Body of pancreas (tissue), 4 donors: ENCODE measurements at regions not wholly inside any gene's neighbourhood (a gene's known extent, or its start where the extent isn't known, plus 50 kb on each side); places are given as distances from the start of the nearest gene placed in this dataset.
"Not testable (repeated sequence)": the region's sequence is repeated elsewhere in the genome, so short reads cannot be mapped to it uniquely, and the experiment has no call there.

Experiments
- POLR2A ChIP-seq, 3 donors: fragments of 450-650 bp; IDR thresholded peaks; one replicate each; pipeline ENCODE4 v1.6.1; 2016; ENCODE audit warnings: antibody characterized with exemption in 3 of 3, mild to moderate bottlenecking in 2 of 3
- TF ChIP-seq, protein P1 (sequence below), 7 experiments: fragments of 450-650 bp in 4 of 7; fragments of 200-600 bp in 3 of 7; sonication (generic) in 3 of 7; IDR thresholded peaks; one replicate each; pipeline ENCODE4 v1.5.1; 2016 to 2019; ENCODE audit warnings: antibody characterized with exemption in 7 of 7

DNA sequence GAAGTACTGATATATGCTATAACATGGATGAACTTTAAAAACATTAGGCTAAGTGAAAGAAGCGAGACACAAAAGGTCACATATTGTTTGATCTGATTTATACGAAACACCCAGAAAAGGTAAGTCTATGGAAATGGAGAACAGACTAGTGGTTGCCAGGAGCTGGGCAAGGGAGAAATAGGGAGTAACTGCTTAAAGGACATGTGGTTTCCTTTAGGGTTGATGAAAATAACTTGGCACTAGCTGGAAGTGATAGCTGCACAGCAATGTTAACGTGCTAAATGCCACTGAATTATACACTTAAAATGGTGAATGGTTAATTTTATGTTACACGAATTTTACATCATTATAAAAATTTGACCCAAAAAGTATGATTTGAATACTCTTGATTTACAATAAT lies 147.7 kb downstream of the SPATA31A1 start:
- TF ChIP-seq POLR2A (IDR thresholded peaks at IDR 0.05) = not testable (repeated sequence)
- TF ChIP-seq, protein P1, sequence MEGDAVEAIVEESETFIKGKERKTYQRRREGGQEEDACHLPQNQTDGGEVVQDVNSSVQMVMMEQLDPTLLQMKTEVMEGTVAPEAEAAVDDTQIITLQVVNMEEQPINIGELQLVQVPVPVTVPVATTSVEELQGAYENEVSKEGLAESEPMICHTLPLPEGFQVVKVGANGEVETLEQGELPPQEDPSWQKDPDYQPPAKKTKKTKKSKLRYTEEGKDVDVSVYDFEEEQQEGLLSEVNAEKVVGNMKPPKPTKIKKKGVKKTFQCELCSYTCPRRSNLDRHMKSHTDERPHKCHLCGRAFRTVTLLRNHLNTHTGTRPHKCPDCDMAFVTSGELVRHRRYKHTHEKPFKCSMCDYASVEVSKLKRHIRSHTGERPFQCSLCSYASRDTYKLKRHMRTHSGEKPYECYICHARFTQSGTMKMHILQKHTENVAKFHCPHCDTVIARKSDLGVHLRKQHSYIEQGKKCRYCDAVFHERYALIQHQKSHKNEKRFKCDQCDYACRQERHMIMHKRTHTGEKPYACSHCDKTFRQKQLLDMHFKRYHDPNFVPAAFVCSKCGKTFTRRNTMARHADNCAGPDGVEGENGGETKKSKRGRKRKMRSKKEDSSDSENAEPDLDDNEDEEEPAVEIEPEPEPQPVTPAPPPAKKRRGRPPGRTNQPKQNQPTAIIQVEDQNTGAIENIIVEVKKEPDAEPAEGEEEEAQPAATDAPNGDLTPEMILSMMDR (IDR thresholded peaks at IDR 0.05) = not testable (repeated sequence)
